ENCODE measurements at regions not wholly inside any gene's neighbourhood (a gene's known extent, or its start where the extent isn't known, plus 50 kb on each side); places are given as distances from the start of the nearest gene placed in this dataset.

GRCh38 chr20:24406750-24407149, 62.7 kb upstream of the SYNDIG1 start:
- 0% methylated on average over 4 of the region's 4 CpGs for WGBS (ENCODE audit: insufficient coverage, low coverage, missing lambda C conversion rate)
- H3K27me3 ChIP-seq (ENCODE audit: control insufficient read depth in 2 of 2, insufficient read depth in 2 of 2, low read length in 2 of 2), result no peaks in the 10 kb centered on the region
- FAIRE-seq (no peak), ATAC-seq (no peak), DNase-seq (ENCODE audit: extremely low read depth in 1 of 4, low spot score in 3 of 4) (no peak)
- no peaks in the 10 kb centered on the region for H3K9me3 ChIP-seq (replicated peaks; ENCODE audit: control insufficient read depth, insufficient read depth, low read depth, low read length)
- H3K4me2 ChIP-seq (ENCODE audit: insufficient read depth, low read length), result no peak overlapping the region
- in situ Hi-C loops (cut with MboI) (no loop called here), intact Hi-C loops (cut with micrococcal nuclease) (no loop called here)
- BruUV-seq (replicated peaks), result no TSS peak
- TF ChIP-seq TOE1 (IDR thresholded peaks at IDR 0.05; ENCODE audit: borderline replicate concordance), result no peak
- TF ChIP-seq TOE1 (CRISPR knock-in tag; IDR thresholded peaks at IDR 0.05; ENCODE audit: borderline replicate concordance, low read depth), result no peak
- H3K9me1 ChIP-seq (ENCODE audit: control insufficient read depth, insufficient read depth, low read length), result no peaks in the 10 kb centered on the region
- ChIA-PET POLR2A (no interaction called here), CTCF (ENCODE audit: low intra/inter-chr PET ratio) (no interaction called here)
- no peak overlapping the region for H3K9ac ChIP-seq (ENCODE audit: insufficient read depth in 1 of 2, low read depth in 2 of 2, low read length in 2 of 2)
- H3K4me3 ChIP-seq, result no peak overlapping the region
- no peaks in the 10 kb centered on the region for H3K4me1 ChIP-seq (replicated peaks in 1 of 2; ENCODE audit: control insufficient read depth in 2 of 2, insufficient read depth in 2 of 2, low read length in 2 of 2)
- no peak overlapping the region for H2AFZ ChIP-seq (ENCODE audit: low read depth, low read length)
- no peaks in the 10 kb centered on the region for H3K36me3 ChIP-seq (ENCODE audit: control insufficient read depth, insufficient read depth, low read length)
- H3K79me2 ChIP-seq (ENCODE audit: control insufficient read depth, insufficient read depth, low read length), result no peaks in the 10 kb centered on the region
- H4K20me1 ChIP-seq (replicated peaks; ENCODE audit: control insufficient read depth, insufficient read depth, low read length), result no peaks in the 10 kb centered on the region
- H3K27ac ChIP-seq (ENCODE audit: extremely low read depth, low read depth, low read length), result no peak overlapping the region

DNA sequence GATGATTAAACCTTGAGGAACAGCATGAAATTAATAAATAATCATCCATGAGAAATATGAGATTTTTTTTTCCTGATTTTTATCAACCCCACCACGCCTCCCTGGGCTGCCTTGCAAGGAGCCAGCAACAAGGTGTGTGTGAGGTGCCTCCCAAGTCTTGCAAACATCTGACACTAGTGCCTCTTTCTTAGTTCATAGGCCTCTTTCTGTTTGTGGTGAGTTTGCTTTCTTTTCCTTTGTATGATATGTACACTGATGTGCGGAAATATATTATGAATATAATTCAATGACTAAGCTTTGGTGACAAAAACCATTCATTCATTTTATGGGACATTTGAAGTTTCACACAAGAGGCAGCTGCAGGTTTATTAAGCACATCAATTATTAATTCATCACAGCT, 63.2 kb upstream of the SYNDIG1 start:
- no peak for FAIRE-seq
- TF ChIP-seq POLR2A (conservative IDR thresholded peaks at IDR 0.05) (no peak), SIX5 (IDR thresholded peaks at IDR 0.05; ENCODE audit: borderline replicate concordance in 1 of 2, insufficient read depth in 1 of 2, low read depth in 1 of 2, low read length in 2 of 2) (no peak), SREBF1 (IDR thresholded peaks at IDR 0.05; ENCODE audit: borderline replicate concordance, low read depth, low read length) (no peak), FOXP1 (CRISPR knock-in tag; IDR thresholded peaks at IDR 0.05) (no peak)
- TF ChIP-seq, protein P1, sequence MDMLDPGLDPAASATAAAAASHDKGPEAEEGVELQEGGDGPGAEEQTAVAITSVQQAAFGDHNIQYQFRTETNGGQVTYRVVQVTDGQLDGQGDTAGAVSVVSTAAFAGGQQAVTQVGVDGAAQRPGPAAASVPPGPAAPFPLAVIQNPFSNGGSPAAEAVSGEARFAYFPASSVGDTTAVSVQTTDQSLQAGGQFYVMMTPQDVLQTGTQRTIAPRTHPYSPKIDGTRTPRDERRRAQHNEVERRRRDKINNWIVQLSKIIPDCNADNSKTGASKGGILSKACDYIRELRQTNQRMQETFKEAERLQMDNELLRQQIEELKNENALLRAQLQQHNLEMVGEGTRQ (CRISPR knock-in tag; IDR thresholded peaks at IDR 0.05), result no peak
- TF ChIP-seq, protein P2, sequence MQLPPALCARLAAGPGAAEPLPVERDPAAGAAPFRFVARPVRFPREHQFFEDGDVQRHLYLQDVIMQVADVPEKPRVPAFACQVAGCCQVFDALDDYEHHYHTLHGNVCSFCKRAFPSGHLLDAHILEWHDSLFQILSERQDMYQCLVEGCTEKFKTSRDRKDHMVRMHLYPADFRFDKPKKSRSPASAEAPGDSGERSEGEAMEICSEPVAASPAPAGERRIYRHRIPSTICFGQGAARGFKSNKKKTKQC (CRISPR knock-in tag; IDR thresholded peaks at IDR 0.05), result no peak
- POLR2A ChIA-PET, result no interaction called here

More for the DNA sequence above, 63.2 kb upstream of the SYNDIG1 start:
- no peaks in the 10 kb centered on the region for H3K79me2 ChIP-seq (ENCODE audit: control insufficient read depth, insufficient read depth, low read length)
- no peaks in the 10 kb centered on the region for H3K9me3 ChIP-seq (replicated peaks; ENCODE audit: control insufficient read depth, insufficient read depth, low read depth, low read length)
- CTCF ChIA-PET (ENCODE audit: low intra/inter-chr PET ratio), result no interaction called here
- in situ Hi-C loops (cut with MboI), result no loop called here
- H3K27ac ChIP-seq (ENCODE audit: extremely low read depth, low read depth, low read length), result no peak overlapping the region
- H3K9me1 ChIP-seq (ENCODE audit: control insufficient read depth, insufficient read depth, low read length), result no peaks in the 10 kb centered on the region
- H4K20me1 ChIP-seq (replicated peaks; ENCODE audit: control insufficient read depth, insufficient read depth, low read length), result no peaks in the 10 kb centered on the region
- H3K4me3 ChIP-seq, result no peak overlapping the region
- WGBS (ENCODE audit: insufficient coverage, low coverage, missing lambda C conversion rate), result 0% methylated on average over 2 of the region's 2 CpGs
- no peak overlapping the region for H3K4me2 ChIP-seq (ENCODE audit: insufficient read depth, low read length)
- no peak overlapping the region for H3K9ac ChIP-seq (ENCODE audit: insufficient read depth in 1 of 2, low read depth in 2 of 2, low read length in 2 of 2)
- no peak for ATAC-seq
- H2AFZ ChIP-seq (ENCODE audit: low read depth, low read length), result no peak overlapping the region
- intact Hi-C loops (cut with micrococcal nuclease), result no loop called here
- no peaks in the 10 kb centered on the region for H3K36me3 ChIP-seq (ENCODE audit: control insufficient read depth, insufficient read depth, low read length)
- DNase-seq (ENCODE audit: extremely low read depth in 1 of 4, low spot score in 3 of 4), result no peak
- H3K27me3 ChIP-seq (ENCODE audit: control insufficient read depth in 2 of 2, insufficient read depth in 2 of 2, low read length in 2 of 2), result no peaks in the 10 kb centered on the region
- BruUV-seq (replicated peaks), result no TSS peak
- H3K4me1 ChIP-seq (replicated peaks in 1 of 2; ENCODE audit: control insufficient read depth in 2 of 2, insufficient read depth in 2 of 2, low read length in 2 of 2), result no peaks in the 10 kb centered on the region

All from K562 (cell line).